ELF-1 (cell line): ENCODE measurements at regions not wholly inside any gene's neighbourhood (a gene's known extent, or its start where the extent isn't known, plus 50 kb on each side); places are given as distances from the start of the nearest gene placed in this dataset.

Experiments used
- DNase-seq: peaks from one replicate; pipeline ENCODE4 v3.0.0-alpha.2; 2016; ENCODE audit warnings: low read depth, low spot score

GRCh38 chrX:44042116-44042515 is 68.9 kb upstream of the NDP start:
- DNase-seq: no peak

DNA sequence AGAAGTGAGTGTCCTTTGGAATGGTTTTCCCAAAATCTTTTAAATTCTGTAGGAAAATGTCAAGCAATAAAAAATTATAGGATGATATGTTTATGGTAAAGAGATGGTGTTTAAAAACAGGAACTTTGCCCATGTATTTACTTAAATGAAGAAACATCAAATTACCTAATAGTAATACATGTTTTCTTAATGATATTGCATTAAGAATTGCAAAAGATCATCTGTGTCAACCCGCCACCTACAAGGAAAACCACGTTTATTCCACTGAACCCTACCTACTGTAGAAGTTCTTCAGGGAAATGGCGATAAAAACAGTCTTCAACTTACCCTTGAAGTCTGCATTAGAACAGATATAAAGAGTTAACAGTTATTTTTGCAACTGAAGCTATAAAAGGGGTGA is 67.2 kb upstream of the NDP start:
- no peak for DNase-seq

DNA sequence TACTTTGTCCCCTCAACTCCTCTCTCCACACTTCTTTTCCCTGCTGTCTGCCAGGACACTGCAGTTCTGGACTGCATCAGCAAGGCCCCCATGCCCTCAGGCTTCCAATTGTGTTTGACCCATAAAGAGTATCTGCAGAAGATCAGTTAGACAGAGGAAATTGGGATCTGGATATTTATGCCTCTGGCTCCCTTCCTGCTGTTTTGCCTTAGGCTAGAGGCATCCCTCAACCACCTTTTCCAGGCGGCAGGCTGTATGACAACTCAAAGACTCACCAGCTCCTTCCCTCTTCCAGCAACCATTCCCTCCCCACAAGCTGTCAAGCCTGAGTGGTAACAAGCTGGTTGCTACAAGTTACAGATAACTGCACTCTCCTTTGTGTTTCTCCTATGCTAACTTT is 66.4 kb upstream of the NDP start:
- DNase-seq: peak; percentile 91

GRCh38 chrX:44036336-44036735 is 63.1 kb upstream of the NDP start:
- no peak for DNase-seq

GRCh38 chrX:44035571-44035970 is 62.4 kb upstream of the NDP start:
- DNase-seq: no peak

- no peak for DNase-seq
Measured at GRCh38 chrX:44032479-44032878, 59.3 kb upstream of the NDP start.

DNA sequence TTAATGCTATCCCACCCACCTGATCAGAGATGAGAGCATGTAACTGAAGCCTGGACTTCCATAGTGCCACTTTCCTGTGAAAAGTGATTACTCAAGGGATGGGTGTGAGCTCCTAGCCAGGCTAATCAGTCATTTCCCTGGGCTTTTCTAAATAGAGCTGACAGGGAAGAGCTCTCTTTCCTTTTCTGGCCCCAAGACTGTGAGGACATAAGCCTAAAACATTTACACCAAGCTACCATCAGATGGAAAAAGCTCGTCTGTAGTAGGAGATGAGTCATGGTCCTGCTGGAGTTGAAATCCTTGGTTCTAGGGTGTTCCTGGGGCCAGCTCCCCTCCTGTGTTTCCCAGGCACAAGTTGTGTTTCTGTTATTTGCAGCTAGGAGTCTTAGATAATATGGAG is 52.4 kb upstream of the NDP start:
- DNase-seq: peak; percentile 14
